Gastrocnemius medialis (tissue), 4 donors: ENCODE measurements at regions not wholly inside any gene's neighbourhood (a gene's known extent, or its start where the extent isn't known, plus 50 kb on each side); places are given as distances from the start of the nearest gene placed in this dataset.

Experiments used
- CTCF ChIP-seq, 5 experiments: fragments of 450-650 bp in 3 of 5; fragments of 200-600 bp in 2 of 5; sonication (generic) in 2 of 5; IDR thresholded peaks in 4 of 5; conservative IDR thresholded peaks in 1 of 5; 1 replicate in 4 of 5; 2 replicates in 1 of 5; pipeline ENCODE4 v1.5.1; 2016 to 2019; ENCODE audit warnings: antibody characterized with exemption in 5 of 5, mild to moderate bottlenecking in 3 of 5, moderate library complexity in 3 of 5
- POLR2A ChIP-seq, 2 donors: fragments of 450-650 bp; IDR thresholded peaks; one replicate each; pipeline ENCODE4 v1.6.1; 2017; ENCODE audit warnings: antibody characterized with exemption in 2 of 2, mild to moderate bottlenecking in 2 of 2, moderate library complexity in 2 of 2

- TF ChIP-seq POLR2A (IDR thresholded peaks at IDR 0.05) (no peak), CTCF (IDR thresholded peaks at IDR 0.05 in 4 of 5, conservative IDR thresholded peaks at IDR 0.05 in 1 of 5) (no peak)
Observed at GRCh38 chr3:56882896-56883295, 81.1 kb upstream of the ARHGEF3 start.
